HG03103 (cell line): ENCODE measurements at regions not wholly inside any gene's neighbourhood (a gene's known extent, or its start where the extent isn't known, plus 50 kb on each side); places are given as distances from the start of the nearest gene placed in this dataset.

ENCODE experiments used
- ATAC-seq: cut with Tn5 transposase; IDR thresholded peaks from one replicate; pipeline ENCODE4 v1.9.1; 2021; ENCODE audit warnings: low read depth; ENCODE audit not compliant: unreplicated experiment

- no peak for ATAC-seq
Measured at GRCh38 chr12:17278946-17279345, 673.0 kb upstream of the LMO3 start.

GRCh38 chr12:17276196-17276595, 670.2 kb upstream of the LMO3 start:
- ATAC-seq, result no peak

- ATAC-seq, result no peak
Measured at GRCh38 chr12:17266856-17267255, 660.9 kb upstream of the LMO3 start.

- no peak for ATAC-seq
Measured at GRCh38 chr12:17264603-17265002, 658.6 kb upstream of the LMO3 start.

- no peak for ATAC-seq
Measured at GRCh38 chr12:17239874-17240273, 633.9 kb upstream of the LMO3 start.

- no peak for ATAC-seq
Measured at GRCh38 chr12:17235996-17236395, 630.0 kb upstream of the LMO3 start.

GRCh38 chr12:17215759-17216570, 610.0 kb upstream of the LMO3 start:
- ATAC-seq, result no peak

- ATAC-seq, result no peak
Measured at GRCh38 chr12:17214929-17215328, 609.0 kb upstream of the LMO3 start.

- no peak for ATAC-seq
Measured at GRCh38 chr12:17206553-17206952, 600.6 kb upstream of the LMO3 start.

- no peak for ATAC-seq
Measured at GRCh38 chr12:17204289-17205054, 598.5 kb upstream of the LMO3 start.

GRCh38 chr12:17203497-17203896, 597.5 kb upstream of the LMO3 start:
- no peak for ATAC-seq

GRCh38 chr12:17197971-17198370, 592.0 kb upstream of the LMO3 start:
- ATAC-seq, result no peak

- ATAC-seq, result no peak
Measured at GRCh38 chr12:17192721-17193120, 586.8 kb upstream of the LMO3 start.

GRCh38 chr12:17169726-17170471, 563.9 kb upstream of the LMO3 start:
- no peak for ATAC-seq

GRCh38 chr12:17159506-17160300, 553.7 kb upstream of the LMO3 start:
- ATAC-seq, result no peak

- ATAC-seq, result no peak
Measured at GRCh38 chr12:17158201-17158600, 552.2 kb upstream of the LMO3 start.

- no peak for ATAC-seq
Measured at GRCh38 chr12:17151917-17152316, 546.0 kb upstream of the LMO3 start.

- no peak for ATAC-seq
Measured at GRCh38 chr12:17148706-17149105, 542.7 kb upstream of the LMO3 start.

GRCh38 chr12:17142856-17143255, 536.9 kb upstream of the LMO3 start:
- ATAC-seq, result no peak

GRCh38 chr12:17139931-17140330, 534.0 kb upstream of the LMO3 start:
- no peak for ATAC-seq
